ENCODE measurements at regions not wholly inside any gene's neighbourhood (a gene's known extent, or its start where the extent isn't known, plus 50 kb on each side); places are given as distances from the start of the nearest gene placed in this dataset.
"Not testable (repeated sequence)": the region's sequence is repeated elsewhere in the genome, so short reads cannot be mapped to it uniquely, and the experiment has no call there.

DNA sequence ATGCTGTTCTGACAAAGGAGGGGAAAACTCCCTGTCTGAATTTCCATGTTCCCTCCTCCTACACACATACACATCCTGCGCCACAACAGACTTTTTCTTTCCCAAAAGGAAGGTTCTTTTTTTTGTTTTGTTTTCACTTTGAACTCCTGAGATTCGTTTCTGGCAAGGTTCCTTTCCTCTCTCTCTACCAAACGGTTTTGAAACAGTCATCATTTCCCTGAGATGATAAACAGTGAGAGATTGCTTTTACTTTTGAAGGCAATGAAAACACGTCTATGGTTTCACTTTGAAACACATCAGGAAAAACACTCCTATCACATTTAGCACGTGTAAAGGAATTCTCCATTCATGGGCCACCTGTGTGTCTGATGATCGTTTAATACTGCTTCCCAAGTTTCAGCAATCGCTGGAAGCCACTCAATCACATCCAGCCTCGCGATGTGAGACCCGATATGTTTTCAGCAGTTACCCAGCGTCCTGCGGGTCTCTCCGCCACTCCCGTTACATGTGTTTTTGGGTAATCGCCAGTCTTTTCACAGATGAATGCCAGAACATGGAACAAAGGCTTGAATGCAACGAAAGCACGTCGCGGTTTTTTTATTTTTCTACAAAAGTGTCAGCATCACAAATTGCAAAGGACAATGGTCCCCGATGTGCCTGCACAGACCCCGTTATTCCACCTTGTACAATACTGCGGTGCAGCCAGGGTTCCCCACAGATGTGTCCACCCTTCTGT, 62.8 kb upstream of the CUX1 start:
- ATAC-seq: peak; percentile 91

DNA sequence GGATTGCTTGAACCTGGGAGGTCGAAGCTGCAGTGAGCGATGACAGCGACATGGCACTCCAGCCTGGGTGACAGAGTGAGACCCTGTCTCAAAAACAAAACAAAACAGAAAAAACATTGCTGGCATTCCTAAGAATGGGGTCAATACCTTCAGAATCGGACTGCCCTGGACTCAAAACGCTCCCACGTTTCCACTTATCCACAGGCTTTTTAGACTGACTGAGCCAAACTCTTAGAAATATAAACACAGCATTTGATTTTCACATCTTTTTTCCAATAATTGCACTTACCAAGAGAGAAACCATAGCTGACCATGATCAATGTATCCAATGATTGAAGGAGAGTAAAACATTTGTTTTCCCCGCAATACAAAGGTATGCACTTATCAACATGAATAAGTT, 59.5 kb upstream of the CUX1 start:
- ATAC-seq: no peak
- no peak for TF ChIP-seq BACH2 (CRISPR knock-in tag; IDR thresholded peaks at IDR 0.05; ENCODE audit: borderline replicate concordance)
- no peak for TF ChIP-seq CSRNP3 (CRISPR knock-in tag; IDR thresholded peaks at IDR 0.05)
- TF ChIP-seq ZC3H10 (CRISPR knock-in tag; IDR thresholded peaks at IDR 0.05): no peak
- no peak for TF ChIP-seq GLIS3 (CRISPR knock-in tag; IDR thresholded peaks at IDR 0.05)
- TF ChIP-seq, protein P1, sequence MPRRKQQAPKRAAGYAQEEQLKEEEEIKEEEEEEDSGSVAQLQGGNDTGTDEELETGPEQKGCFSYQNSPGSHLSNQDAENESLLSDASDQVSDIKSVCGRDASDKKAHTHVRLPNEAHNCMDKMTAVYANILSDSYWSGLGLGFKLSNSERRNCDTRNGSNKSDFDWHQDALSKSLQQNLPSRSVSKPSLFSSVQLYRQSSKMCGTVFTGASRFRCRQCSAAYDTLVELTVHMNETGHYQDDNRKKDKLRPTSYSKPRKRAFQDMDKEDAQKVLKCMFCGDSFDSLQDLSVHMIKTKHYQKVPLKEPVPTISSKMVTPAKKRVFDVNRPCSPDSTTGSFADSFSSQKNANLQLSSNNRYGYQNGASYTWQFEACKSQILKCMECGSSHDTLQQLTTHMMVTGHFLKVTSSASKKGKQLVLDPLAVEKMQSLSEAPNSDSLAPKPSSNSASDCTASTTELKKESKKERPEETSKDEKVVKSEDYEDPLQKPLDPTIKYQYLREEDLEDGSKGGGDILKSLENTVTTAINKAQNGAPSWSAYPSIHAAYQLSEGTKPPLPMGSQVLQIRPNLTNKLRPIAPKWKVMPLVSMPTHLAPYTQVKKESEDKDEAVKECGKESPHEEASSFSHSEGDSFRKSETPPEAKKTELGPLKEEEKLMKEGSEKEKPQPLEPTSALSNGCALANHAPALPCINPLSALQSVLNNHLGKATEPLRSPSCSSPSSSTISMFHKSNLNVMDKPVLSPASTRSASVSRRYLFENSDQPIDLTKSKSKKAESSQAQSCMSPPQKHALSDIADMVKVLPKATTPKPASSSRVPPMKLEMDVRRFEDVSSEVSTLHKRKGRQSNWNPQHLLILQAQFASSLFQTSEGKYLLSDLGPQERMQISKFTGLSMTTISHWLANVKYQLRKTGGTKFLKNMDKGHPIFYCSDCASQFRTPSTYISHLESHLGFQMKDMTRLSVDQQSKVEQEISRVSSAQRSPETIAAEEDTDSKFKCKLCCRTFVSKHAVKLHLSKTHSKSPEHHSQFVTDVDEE (CRISPR knock-in tag; IDR thresholded peaks at IDR 0.05): no peak
- TF ChIP-seq ISL1 (CRISPR knock-in tag; IDR thresholded peaks at IDR 0.05): no peak
- no peak for TF ChIP-seq TOX (CRISPR knock-in tag; IDR thresholded peaks at IDR 0.05; ENCODE audit: borderline replicate concordance)
- TF ChIP-seq ZNF565 (CRISPR knock-in tag; conservative IDR thresholded peaks at IDR 0.05; ENCODE audit: low read depth): no peak
- no peak for TF ChIP-seq ZFP3 (CRISPR knock-in tag; IDR thresholded peaks at IDR 0.05)
- no peak for TF ChIP-seq CREB5 (CRISPR knock-in tag; IDR thresholded peaks at IDR 0.05; ENCODE audit: low read depth)
- TF ChIP-seq PPARA (CRISPR knock-in tag; IDR thresholded peaks at IDR 0.05; ENCODE audit: borderline replicate concordance): no peak
- no peak for TF ChIP-seq TCF4 (CRISPR knock-in tag; IDR thresholded peaks at IDR 0.05; ENCODE audit: borderline replicate concordance)
- TF ChIP-seq ZNF70 (CRISPR knock-in tag; IDR thresholded peaks at IDR 0.05): no peak
- no peak for TF ChIP-seq SNAI2 (CRISPR knock-in tag; IDR thresholded peaks at IDR 0.05)
- TF ChIP-seq RARB (CRISPR knock-in tag; IDR thresholded peaks at IDR 0.05): no peak
- TF ChIP-seq, protein P2, sequence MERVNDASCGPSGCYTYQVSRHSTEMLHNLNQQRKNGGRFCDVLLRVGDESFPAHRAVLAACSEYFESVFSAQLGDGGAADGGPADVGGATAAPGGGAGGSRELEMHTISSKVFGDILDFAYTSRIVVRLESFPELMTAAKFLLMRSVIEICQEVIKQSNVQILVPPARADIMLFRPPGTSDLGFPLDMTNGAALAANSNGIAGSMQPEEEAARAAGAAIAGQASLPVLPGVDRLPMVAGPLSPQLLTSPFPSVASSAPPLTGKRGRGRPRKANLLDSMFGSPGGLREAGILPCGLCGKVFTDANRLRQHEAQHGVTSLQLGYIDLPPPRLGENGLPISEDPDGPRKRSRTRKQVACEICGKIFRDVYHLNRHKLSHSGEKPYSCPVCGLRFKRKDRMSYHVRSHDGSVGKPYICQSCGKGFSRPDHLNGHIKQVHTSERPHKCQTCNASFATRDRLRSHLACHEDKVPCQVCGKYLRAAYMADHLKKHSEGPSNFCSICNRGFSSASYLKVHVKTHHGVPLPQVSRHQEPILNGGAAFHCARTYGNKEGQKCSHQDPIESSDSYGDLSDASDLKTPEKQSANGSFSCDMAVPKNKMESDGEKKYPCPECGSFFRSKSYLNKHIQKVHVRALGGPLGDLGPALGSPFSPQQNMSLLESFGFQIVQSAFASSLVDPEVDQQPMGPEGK (CRISPR knock-in tag; IDR thresholded peaks at IDR 0.05; ENCODE audit: borderline replicate concordance): no peak
- no peak for TF ChIP-seq ZFP30 (CRISPR knock-in tag; IDR thresholded peaks at IDR 0.05)
- no peak for TF ChIP-seq CSDC2 (CRISPR knock-in tag; IDR thresholded peaks at IDR 0.05)
- no peak for TF ChIP-seq ARNTL (CRISPR knock-in tag; IDR thresholded peaks at IDR 0.05; ENCODE audit: borderline replicate concordance, low read depth)
- no peak for TF ChIP-seq ESRRG (CRISPR knock-in tag; IDR thresholded peaks at IDR 0.05)

More for the DNA sequence above, 62.8 kb upstream of the CUX1 start:
- TF ChIP-seq, protein P1 (CRISPR knock-in tag; IDR thresholded peaks at IDR 0.05): 0 out of 2 replicates have a peak, but pooled peaks have one; percentile 15
- no peak for TF ChIP-seq CSDC2 (CRISPR knock-in tag; IDR thresholded peaks at IDR 0.05)

- not testable (repeated sequence) for ATAC-seq
Observed at GRCh38 chr7:101758519-101758918, 58.9 kb upstream of the CUX1 start.
